Prostate gland (tissue), 2 donors: ENCODE measurements at regions not wholly inside any gene's neighbourhood (a gene's known extent, or its start where the extent isn't known, plus 50 kb on each side); places are given as distances from the start of the nearest gene placed in this dataset.
A peak's percentile ranks its signal among the peaks of the same experiment; 100 is the strongest.

ENCODE experiments used
- DNase-seq: peaks from one replicate; pipeline ENCODE4 v3.0.0-alpha.2; 2019; ENCODE audit warnings: low spot score
- H3K27ac ChIP-seq, 2 donors: fragments of 200-600 bp; sonication (generic); 2 replicates each; pipeline ENCODE4 v1.5.1; 2017 to 2019
- H3K27me3 ChIP-seq: fragments of 200-600 bp; sonication (generic); replicated peaks from 2 replicates; pipeline ENCODE4 v1.5.1; 2019; ENCODE audit not compliant: insufficient read depth
- H3K36me3 ChIP-seq, 2 donors: fragments of 200-600 bp; sonication (generic); 1 replicate in 1 of 2; 2 replicates in 1 of 2; pipeline versions ENCODE4 v1.5.1 to v1.8.1; 2017 to 2019
- H3K4me1 ChIP-seq: fragments of 200-600 bp; sonication (generic); replicated peaks from 2 replicates; pipeline ENCODE4 v1.5.1; 2019
- H3K4me3 ChIP-seq, 2 donors: fragments of 200-600 bp; sonication (generic); 2 replicates each; pipeline ENCODE4 v1.5.1; 2017 to 2019
- H3K9me3 ChIP-seq: fragments of 200-600 bp; sonication (generic); 2 replicates; pipeline ENCODE4 v1.5.1; 2017
- POLR2A ChIP-seq: fragments of 450-650 bp; IDR thresholded peaks from one replicate; pipeline ENCODE4 v1.6.1; 2016; ENCODE audit warnings: antibody characterized with exemption, mild to moderate bottlenecking
- POLR2AphosphoS5 ChIP-seq: sonication (generic); formaldehyde crosslinking; IDR thresholded peaks from one replicate; pipeline ENCODE4 v1.6.1; 2017; ENCODE audit warnings: antibody characterized with exemption
- WGBS: methylation state at CpG from one replicate; pipeline ENCODE4 v1.1.5; 2018; 5-methylcytosine and 5-hydroxymethylcytosine counted together
- intact Hi-C: fragments of 100-400 bp; cut with DNase I; formaldehyde crosslinking; loops from one replicate; pipeline ENCODE4 v1.14.2; 2022
- TF ChIP-seq, protein P1 (sequence below), 4 experiments: fragments of 200-600 bp in 2 of 4; fragments of 450-650 bp in 2 of 4; sonication (generic) in 2 of 4; IDR thresholded peaks; 1 replicate in 3 of 4; 2 replicates in 1 of 4; pipeline ENCODE4 v1.5.1; 2016 to 2019; ENCODE audit warnings: antibody characterized with exemption in 4 of 4, mild to moderate bottlenecking in 2 of 4, moderate library complexity in 2 of 4

GRCh38 chr9:84138541-84138940 lies 157.9 kb downstream of the RMI1 start:
- Histone ChIP-seq H3K4me3 (no peak overlapping the region), H3K36me3 (no peaks in the 10 kb centered on the region), H3K9me3 (no peaks in the 10 kb centered on the region), H3K4me1 (no peaks in the 10 kb centered on the region), H3K27me3 (no peaks in the 10 kb centered on the region), H3K27ac (no peak overlapping the region)
- intact Hi-C loops = no loop called here
- no peak for TF ChIP-seq POLR2AphosphoS5
- TF ChIP-seq, protein P1, sequence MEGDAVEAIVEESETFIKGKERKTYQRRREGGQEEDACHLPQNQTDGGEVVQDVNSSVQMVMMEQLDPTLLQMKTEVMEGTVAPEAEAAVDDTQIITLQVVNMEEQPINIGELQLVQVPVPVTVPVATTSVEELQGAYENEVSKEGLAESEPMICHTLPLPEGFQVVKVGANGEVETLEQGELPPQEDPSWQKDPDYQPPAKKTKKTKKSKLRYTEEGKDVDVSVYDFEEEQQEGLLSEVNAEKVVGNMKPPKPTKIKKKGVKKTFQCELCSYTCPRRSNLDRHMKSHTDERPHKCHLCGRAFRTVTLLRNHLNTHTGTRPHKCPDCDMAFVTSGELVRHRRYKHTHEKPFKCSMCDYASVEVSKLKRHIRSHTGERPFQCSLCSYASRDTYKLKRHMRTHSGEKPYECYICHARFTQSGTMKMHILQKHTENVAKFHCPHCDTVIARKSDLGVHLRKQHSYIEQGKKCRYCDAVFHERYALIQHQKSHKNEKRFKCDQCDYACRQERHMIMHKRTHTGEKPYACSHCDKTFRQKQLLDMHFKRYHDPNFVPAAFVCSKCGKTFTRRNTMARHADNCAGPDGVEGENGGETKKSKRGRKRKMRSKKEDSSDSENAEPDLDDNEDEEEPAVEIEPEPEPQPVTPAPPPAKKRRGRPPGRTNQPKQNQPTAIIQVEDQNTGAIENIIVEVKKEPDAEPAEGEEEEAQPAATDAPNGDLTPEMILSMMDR (IDR thresholded peaks at IDR 0.05) = no peak
- DNase-seq = no peak
- WGBS = 58% methylated on average over 4 of the region's 4 CpGs

- DNase-seq = peak; percentile 56
- TF ChIP-seq POLR2AphosphoS5 = peak; percentile 47
- TF ChIP-seq, protein P1 (IDR thresholded peaks at IDR 0.05) = no peak
- WGBS = 34% methylated on average over 11 of the region's 11 CpGs
- H3K9me3 ChIP-seq = no peaks in the 10 kb centered on the region
- no peaks in the 10 kb centered on the region for H3K4me1 ChIP-seq
- intact Hi-C loops = no loop called here
- no peaks in the 10 kb centered on the region for H3K27me3 ChIP-seq
- no peak overlapping the region for H3K27ac ChIP-seq
- no peaks in the 10 kb centered on the region for H3K36me3 ChIP-seq
- no peak overlapping the region for H3K4me3 ChIP-seq
Observed at GRCh38 chr9:84139296-84140070, 158.9 kb downstream of the RMI1 start.

- 8% methylated on average over 41 of the region's 41 CpGs for WGBS
- Histone ChIP-seq H3K27me3 (no peaks in the 10 kb centered on the region), H3K36me3 (no peaks in the 10 kb centered on the region), H3K4me1 (no peaks in the 10 kb centered on the region), H3K4me3 (peak overlapping the region; percentile 28 to 30), H3K27ac (no peak overlapping the region), H3K9me3 (no peaks in the 10 kb centered on the region)
- DNase-seq = no peak
- intact Hi-C loops = no loop called here
- TF ChIP-seq POLR2A (no peak), POLR2AphosphoS5 (no peak)
- TF ChIP-seq, protein P1 (IDR thresholded peaks at IDR 0.05) = no peak
Observed at GRCh38 chr9:84140535-84141101, 160.0 kb downstream of the RMI1 start.

DNA sequence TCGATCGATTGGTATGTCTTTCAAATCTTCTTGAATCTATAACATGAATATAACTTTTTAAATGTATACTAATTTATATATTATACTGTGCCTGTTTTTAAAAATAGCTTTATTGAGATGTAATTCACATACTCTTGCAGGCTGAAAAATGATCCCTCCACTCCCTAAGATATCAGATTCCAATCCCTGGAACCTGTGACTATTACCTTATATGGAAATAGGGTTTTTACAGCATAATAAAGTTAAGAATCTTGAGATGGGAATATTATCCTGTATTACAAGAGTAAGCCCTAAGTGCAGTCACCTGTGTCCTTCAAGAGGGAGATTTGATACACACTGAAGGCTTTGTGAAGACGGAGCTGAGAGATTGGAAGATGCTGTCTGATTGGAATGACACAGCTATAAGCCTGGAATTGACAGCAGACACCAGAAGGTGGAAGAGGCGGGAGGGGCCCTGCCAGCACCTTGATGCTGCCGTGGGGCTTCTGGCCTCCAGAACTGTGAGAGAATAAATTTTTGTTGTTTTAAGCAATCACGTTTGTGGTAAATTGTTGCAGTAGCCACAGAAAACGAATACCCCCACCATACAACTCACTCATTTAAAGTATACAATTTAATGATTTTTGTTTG lies 161.3 kb downstream of the RMI1 start:
- intact Hi-C loops = no loop called here
- H3K4me3 ChIP-seq = no peak overlapping the region
- no peak overlapping the region for H3K27ac ChIP-seq
- 79% methylated on average over 7 of the region's 7 CpGs for WGBS
- no peaks in the 10 kb centered on the region for H3K9me3 ChIP-seq
- no peaks in the 10 kb centered on the region for H3K27me3 ChIP-seq
- no peak for DNase-seq
- no peak for TF ChIP-seq POLR2A
- TF ChIP-seq POLR2AphosphoS5 = no peak
- TF ChIP-seq, protein P1 (IDR thresholded peaks at IDR 0.05) = no peak
- no peaks in the 10 kb centered on the region for H3K4me1 ChIP-seq
- H3K36me3 ChIP-seq = no peaks in the 10 kb centered on the region
